Peyer's patch (tissue), 4 donors: ENCODE measurements at regions not wholly inside any gene's neighbourhood (a gene's known extent, or its start where the extent isn't known, plus 50 kb on each side); places are given as distances from the start of the nearest gene placed in this dataset.

Source experiments
- DNase-seq, 3 donors: peaks; one replicate each; pipeline ENCODE4 v3.0.0-alpha.2; 2017 to 2019
- H3K27ac ChIP-seq, 4 donors: fragments of 200-600 bp; sonication (generic); one replicate each; pipeline ENCODE4 v1.5.1; 2016 to 2019
- H3K27me3 ChIP-seq, 2 donors: fragments of 200-600 bp; sonication (generic); one replicate each; pipeline ENCODE4 v1.5.1; 2019
- H3K36me3 ChIP-seq, 3 donors: fragments of 200-600 bp; sonication (generic); one replicate each; pipeline ENCODE4 v1.5.1; 2016 to 2019
- H3K4me1 ChIP-seq, 4 donors: fragments of 200-600 bp; sonication (generic); one replicate each; pipeline ENCODE4 v1.5.1; 2016 to 2019
- H3K4me3 ChIP-seq, 4 donors: fragments of 200-600 bp; sonication (generic); 1 replicate in 3 of 4; 2 replicates in 1 of 4; pipeline ENCODE4 v1.5.1; 2016 to 2019; ENCODE audit warnings: mild to moderate bottlenecking in 1 of 4
- H3K9me3 ChIP-seq, 4 donors: fragments of 200-600 bp; sonication (generic); one replicate each; pipeline ENCODE4 v1.5.1; 2016 to 2019; ENCODE audit warnings: mild to moderate bottlenecking in 1 of 4
- CTCF ChIP-seq, 6 experiments: fragments of 450-650 bp in 4 of 6; fragments of 200-600 bp in 2 of 6; sonication (generic) in 1 of 6; IDR thresholded peaks; one replicate each; pipeline ENCODE4 v1.5.1; 2017 to 2019; ENCODE audit warnings: antibody characterized with exemption in 6 of 6, mild to moderate bottlenecking in 3 of 6, moderate library complexity in 1 of 6
- POLR2A ChIP-seq, 2 donors: fragments of 450-650 bp; IDR thresholded peaks; one replicate each; pipeline ENCODE4 v1.5.1; 2017; ENCODE audit warnings: antibody characterized with exemption in 2 of 2, mild to moderate bottlenecking in 2 of 2, moderate library complexity in 2 of 2

DNA sequence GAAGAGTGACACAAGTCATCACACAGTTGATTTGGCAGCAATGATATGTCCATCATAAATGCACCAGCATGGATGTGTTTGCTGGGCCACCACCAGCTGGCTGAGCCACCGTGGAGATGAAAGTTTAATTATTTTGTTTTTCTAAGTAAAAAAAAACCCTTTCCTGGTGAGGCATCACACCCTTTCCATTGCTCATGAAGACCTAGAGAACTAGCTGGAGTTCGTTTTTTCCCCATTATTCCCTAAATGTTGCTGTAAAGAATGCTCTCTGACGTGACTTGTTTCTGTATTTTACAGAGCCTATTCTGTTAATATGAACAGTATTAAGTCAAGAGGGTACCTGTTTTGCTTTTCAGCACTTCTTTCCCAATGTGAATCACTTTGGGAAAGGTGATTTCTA is 257.9 kb downstream of the MSRB3 start:
- Histone ChIP-seq H3K4me1 (no peaks in the 10 kb centered on the region), H3K4me3 (no peak overlapping the region), H3K27ac (no peak overlapping the region), H3K27me3 (no peaks in the 10 kb centered on the region), H3K9me3 (peaks cover 0 to 9% (median 0%) of the 10 kb centered on the region in 4 donors), H3K36me3 (no peaks in the 10 kb centered on the region)
- DNase-seq: no peak
- no peak for TF ChIP-seq POLR2A (IDR thresholded peaks at IDR 0.05)
- no peak for TF ChIP-seq CTCF (IDR thresholded peaks at IDR 0.05)

GRCh38 chr12:65536876-65537681 is 258.6 kb downstream of the MSRB3 start:
- TF ChIP-seq CTCF (IDR thresholded peaks at IDR 0.05) (no peak), POLR2A (IDR thresholded peaks at IDR 0.05) (no peak)
- H3K27me3 ChIP-seq: no peaks in the 10 kb centered on the region
- no peak overlapping the region for H3K4me3 ChIP-seq
- peaks cover 0 to 9% (median 0%) of the 10 kb centered on the region in 4 donors for H3K9me3 ChIP-seq
- DNase-seq: no peak
- H3K36me3 ChIP-seq: no peaks in the 10 kb centered on the region
- H3K4me1 ChIP-seq: no peaks in the 10 kb centered on the region
- H3K27ac ChIP-seq: no peak overlapping the region

- Histone ChIP-seq H3K27ac (no peak overlapping the region), H3K4me3 (no peak overlapping the region), H3K4me1 (no peaks in the 10 kb centered on the region), H3K9me3 (peaks cover 0 to 9% (median 0%) of the 10 kb centered on the region in 4 donors), H3K27me3 (no peaks in the 10 kb centered on the region), H3K36me3 (no peaks in the 10 kb centered on the region)
- TF ChIP-seq CTCF (IDR thresholded peaks at IDR 0.05) (no peak), POLR2A (IDR thresholded peaks at IDR 0.05) (no peak)
- DNase-seq: no peak
Observed at GRCh38 chr12:65537978-65538377, 259.5 kb downstream of the MSRB3 start.

GRCh38 chr12:65539023-65539422 is 260.5 kb downstream of the MSRB3 start:
- H3K4me1 ChIP-seq: no peaks in the 10 kb centered on the region
- TF ChIP-seq POLR2A (IDR thresholded peaks at IDR 0.05) (no peak), CTCF (IDR thresholded peaks at IDR 0.05) (no peak)
- DNase-seq: no peak
- no peak overlapping the region for H3K27ac ChIP-seq
- peaks cover 0 to 9% (median 0%) of the 10 kb centered on the region in 4 donors for H3K9me3 ChIP-seq
- no peaks in the 10 kb centered on the region for H3K36me3 ChIP-seq
- H3K4me3 ChIP-seq: no peak overlapping the region
- no peaks in the 10 kb centered on the region for H3K27me3 ChIP-seq

DNA sequence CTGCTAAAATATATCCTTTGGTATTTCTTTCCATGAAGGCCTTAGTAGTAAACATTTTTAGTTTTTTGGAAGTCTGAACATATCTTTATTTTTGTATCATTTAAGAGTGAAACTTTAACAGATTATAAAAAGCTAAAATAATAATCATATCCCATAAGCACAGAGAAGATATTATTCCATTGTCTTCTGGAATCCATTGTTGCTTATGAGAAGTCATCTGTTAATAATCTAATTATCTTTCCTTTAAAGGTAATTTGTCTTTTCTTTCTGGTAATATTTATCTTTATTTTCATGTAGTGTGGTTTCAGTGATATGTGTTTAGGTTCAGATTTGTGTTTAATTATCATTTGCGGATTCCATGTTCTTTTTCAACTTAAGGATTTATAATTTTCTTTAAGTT is 261.7 kb downstream of the MSRB3 start:
- no peak for TF ChIP-seq POLR2A (IDR thresholded peaks at IDR 0.05)
- TF ChIP-seq CTCF (IDR thresholded peaks at IDR 0.05): no peak
- Histone ChIP-seq H3K4me1 (no peaks in the 10 kb centered on the region), H3K4me3 (no peak overlapping the region), H3K27ac (no peak overlapping the region), H3K9me3 (peaks cover 0 to 9% (median 0%) of the 10 kb centered on the region in 4 donors), H3K36me3 (no peaks in the 10 kb centered on the region), H3K27me3 (no peaks in the 10 kb centered on the region)
- no peak for DNase-seq
